HEK293 (cell line): ENCODE measurements at regions not wholly inside any gene's neighbourhood (a gene's known extent, or its start where the extent isn't known, plus 50 kb on each side); places are given as distances from the start of the nearest gene placed in this dataset.

Experiments used
- CTCF ChIP-seq: fragments of 450-650 bp; formaldehyde crosslinking; IDR thresholded peaks from 2 replicates; pipeline ENCODE4 v1.5.1; 2016; ENCODE audit warnings: missing biosample characterization, missing genetic modification characterization
- ZNF16 ChIP-seq: fragments of 450-650 bp; formaldehyde crosslinking; IDR thresholded peaks from 2 replicates; pipeline ENCODE4 v1.5.1; 2016; ENCODE audit warnings: low read depth, missing biosample characterization, missing genetic modification characterization
- ZNF423 ChIP-seq: fragments of 450-650 bp; formaldehyde crosslinking; IDR thresholded peaks from 2 replicates; pipeline ENCODE4 v1.5.1; 2016; ENCODE audit warnings: missing biosample characterization, missing genetic modification characterization

- no peak for TF ChIP-seq ZNF16 (tag by site-specific recombination)
- no peak for TF ChIP-seq ZNF423 (tag by site-specific recombination)
- TF ChIP-seq CTCF, result no peak
Observed at GRCh38 chr4:175873707-175874106, 61.6 kb upstream of the GPM6A start.
